ENCODE measurements at regions not wholly inside any gene's neighbourhood (a gene's known extent, or its start where the extent isn't known, plus 50 kb on each side); places are given as distances from the start of the nearest gene placed in this dataset.

DNA sequence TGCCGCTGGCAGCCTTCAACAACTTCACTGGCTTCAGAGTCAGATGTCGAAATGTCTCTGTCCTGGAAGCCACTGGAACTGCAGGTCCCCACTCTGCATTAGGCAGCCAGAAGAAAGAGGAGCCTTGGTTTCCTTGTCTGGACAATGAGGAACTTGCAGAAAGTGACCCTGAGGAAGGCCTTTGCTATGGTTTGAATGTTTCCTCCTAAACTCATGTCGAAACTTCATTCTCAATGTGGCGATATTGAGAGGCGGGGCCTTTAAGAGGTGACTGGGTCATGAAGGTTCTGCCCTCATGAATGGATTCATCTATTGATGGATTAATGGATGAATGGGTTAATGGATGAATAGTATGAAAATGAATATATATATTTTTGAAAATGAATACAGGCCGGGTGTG is 61.6 kb upstream of the GPR26 start:
- Histone ChIP-seq H2BK5ac (ENCODE audit: low read depth, low read length) (no peak overlapping the region), H3K4me2 (ENCODE audit: insufficient read depth in 1 of 2, low read depth in 2 of 2, low read length in 2 of 2) (no peak overlapping the region), H3K23me2 (ENCODE audit: low read depth, low read length) (no peaks in the 10 kb centered on the region; the same call in 1 of the 2 replicates), H3K23ac (ENCODE audit: insufficient read length) (no peak overlapping the region), H3K27me3 (replicated peaks in 1 of 4; ENCODE audit: control insufficient read depth in 3 of 4, extremely low read depth in 1 of 4, insufficient read depth in 3 of 4, low read length in 3 of 4) (no peaks in the 10 kb centered on the region), H3K36me3 (ENCODE audit: control insufficient read depth in 2 of 4, insufficient read depth in 4 of 4, low read length in 3 of 4) (no peaks in the 10 kb centered on the region), H2BK15ac (ENCODE audit: low read length) (no peak overlapping the region), H2AK5ac (ENCODE audit: low read depth, low read length) (no peak overlapping the region), H3K79me2 (ENCODE audit: control insufficient read depth in 1 of 2, insufficient read depth in 2 of 2, low read length in 2 of 2) (no peaks in the 10 kb centered on the region), H3K9me3 (ENCODE audit: insufficient read depth in 2 of 2, low read depth in 1 of 2, low read length in 1 of 2) (no peaks in the 10 kb centered on the region), H2BK12ac (ENCODE audit: low read depth, low read length) (no peak overlapping the region), H2BK20ac (ENCODE audit: low read length) (no peak overlapping the region), H4K91ac (replicated peaks; ENCODE audit: insufficient read length, low read length) (no peak overlapping the region), H3K79me1 (ENCODE audit: low read depth, low read length) (no peaks in the 10 kb centered on the region), H3K18ac (ENCODE audit: extremely low read depth, low read length) (no peak overlapping the region), H4K5ac (ENCODE audit: insufficient read length, low read depth, low read length) (no peak overlapping the region), H3K27ac (ENCODE audit: low read depth, low read length) (no peak overlapping the region), H3K9ac (replicated peaks in 1 of 4; ENCODE audit: extremely low read depth in 1 of 4, low read depth in 3 of 4, low read length in 3 of 4) (no peak overlapping the region), H3K56ac (replicated peaks; ENCODE audit: insufficient read length, low read depth, low read length) (no peak overlapping the region), H2AFZ (ENCODE audit: low read length) (no peak overlapping the region), H3K4me1 (replicated peaks in 1 of 4; ENCODE audit: control insufficient read depth in 3 of 4, insufficient read depth in 4 of 4, low read length in 3 of 4) (peaks cover 3 to 20% (median 10%) of the 10 kb centered on the region in 4 experiments; a peak in 5 of 7 replicates), H4K8ac (ENCODE audit: extremely low read depth, insufficient read depth, low read length) (no peak overlapping the region), H3K4me3 (ENCODE audit: extremely low read depth in 1 of 4, insufficient read depth in 2 of 4, low read depth in 3 of 4, low read length in 4 of 4) (no peak overlapping the region), H3K4ac (replicated peaks; ENCODE audit: insufficient read length, low read depth, low read length) (no peak overlapping the region), H2BK120ac (replicated peaks; ENCODE audit: low read depth, low read length) (no peak overlapping the region), H4K20me1 (replicated peaks in 1 of 2; ENCODE audit: control insufficient read depth in 1 of 2, insufficient read depth in 2 of 2, low read length in 2 of 2) (no peaks in the 10 kb centered on the region), H3K14ac (ENCODE audit: insufficient read length) (no peak overlapping the region)
- POLR2A ChIA-PET (ENCODE audit: partially characterized antibody), result no interaction called here
- CTCF ChIA-PET (ENCODE audit: partially characterized antibody), result interaction anchor here (1.7 kb wide), 1 partner anchor 20 kb away, joined by 9 read pairs; no protein-coding TSS in a partner anchor
- DNase-seq (ENCODE audit: low read depth in 1 of 2, low spot score in 2 of 2) (no peak), FAIRE-seq (no peak)
- WGBS, 2 experiments (ENCODE audit: extremely low coverage in 1 of 2, insufficient coverage in 1 of 2, insufficient read length in 1 of 2, insufficient replicate concordance in 2 of 2, low coverage in 1 of 2, low lambda C conversion rate in 2 of 2, missing lambda C conversion rate in 1 of 2), result 75% methylated on average over 6 of the region's 6 CpGs; no CpG with 5 or more reads in 1 of the 2 experiments
- TF ChIP-seq CTCF (IDR thresholded peaks at IDR 0.05; ENCODE audit: control extremely low read depth in 1 of 3, insufficient read depth in 1 of 3, low read depth in 1 of 3, low read length in 3 of 3), result no peak
- TF ChIP-seq, protein P1, sequence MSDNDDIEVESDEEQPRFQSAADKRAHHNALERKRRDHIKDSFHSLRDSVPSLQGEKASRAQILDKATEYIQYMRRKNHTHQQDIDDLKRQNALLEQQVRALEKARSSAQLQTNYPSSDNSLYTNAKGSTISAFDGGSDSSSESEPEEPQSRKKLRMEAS (IDR thresholded peaks at IDR 0.05), result no peak
- no peak for TF ChIP-seq KDM1A (IDR thresholded peaks at IDR 0.05; ENCODE audit: borderline replicate concordance, low read length)
- TF ChIP-seq PHF8 (conservative IDR thresholded peaks at IDR 0.05; ENCODE audit: low read depth, low read length), result no peak
- no peak for TF ChIP-seq GABPA (IDR thresholded peaks at IDR 0.05; ENCODE audit: borderline replicate concordance, insufficient read depth, low read length)
- no peak for TF ChIP-seq EP300 (IDR thresholded peaks at IDR 0.05; ENCODE audit: borderline replicate concordance in 1 of 2, low read depth in 2 of 2, low read length in 2 of 2)
- TF ChIP-seq HDAC2 (IDR thresholded peaks at IDR 0.05; ENCODE audit: borderline replicate concordance in 1 of 2, low read depth in 2 of 2, low read length in 2 of 2), result no peak
- TF ChIP-seq RAD21 (IDR thresholded peaks at IDR 0.05 in 1 of 2, conservative IDR thresholded peaks at IDR 0.05 in 1 of 2; ENCODE audit: low read depth in 2 of 2, low read length in 2 of 2), result no peak
- TF ChIP-seq RNF2 (IDR thresholded peaks at IDR 0.05; ENCODE audit: borderline replicate concordance, low read depth, low read length, missing control alignments, poor library complexity, severe bottlenecking), result no peak

All from H1 (cell line).